GM12874 (cell line): ENCODE measurements at regions not wholly inside any gene's neighbourhood (a gene's known extent, or its start where the extent isn't known, plus 50 kb on each side); places are given as distances from the start of the nearest gene placed in this dataset.

ENCODE experiments used
- CTCF ChIP-seq: IDR thresholded peaks from 2 replicates; pipeline ENCODE4 v1.5.1; 2011; ENCODE audit warnings: low read depth, mild to moderate bottlenecking, control low read depth, low read length, moderate library complexity; ENCODE audit not compliant: insufficient read depth

DNA sequence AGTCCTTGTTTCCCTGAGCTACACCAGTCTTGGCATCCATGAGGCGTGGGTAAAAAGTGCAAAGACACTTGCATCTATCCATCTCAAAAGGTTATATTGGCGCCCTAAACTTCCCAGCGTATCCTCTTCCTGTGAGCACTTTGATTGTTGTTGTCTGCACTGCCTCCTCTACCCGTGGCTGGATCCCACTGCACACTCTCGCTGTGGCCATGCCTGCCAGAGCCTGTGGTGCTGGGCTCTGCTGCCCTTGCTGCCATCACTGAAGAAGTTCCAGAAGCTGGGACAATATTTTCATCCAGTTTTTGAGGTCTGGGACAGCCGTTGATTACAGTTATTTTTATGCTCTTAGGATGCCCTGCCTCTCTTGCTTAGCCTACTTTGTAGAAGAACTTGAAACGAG is 85.3 kb upstream of the PCGF5 start:
- TF ChIP-seq CTCF = no peak

- no peak for TF ChIP-seq CTCF
Observed at GRCh38 chr10:91137011-91137643, 83.3 kb upstream of the PCGF5 start.

DNA sequence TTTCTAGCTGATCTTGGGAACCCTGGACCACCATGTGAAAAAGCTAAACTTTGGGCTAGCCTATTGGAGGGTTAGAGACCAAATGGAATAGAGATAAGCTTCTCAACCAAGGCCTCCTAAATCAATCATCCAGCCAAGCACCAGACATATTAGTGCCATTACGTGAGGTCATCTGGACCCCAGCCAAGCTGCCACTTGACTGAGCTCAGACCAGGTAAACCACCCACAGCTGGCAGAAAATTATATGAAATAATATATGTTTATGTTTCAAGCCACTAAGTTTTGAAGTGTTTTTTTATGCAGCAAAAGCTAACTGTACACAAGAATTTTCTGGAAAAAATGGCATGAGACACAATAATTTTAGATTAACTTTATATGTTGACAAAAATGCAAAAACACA is 82.6 kb upstream of the PCGF5 start:
- TF ChIP-seq CTCF = no peak

- no peak for TF ChIP-seq CTCF
Observed at GRCh38 chr10:91140995-91141549, 79.4 kb upstream of the PCGF5 start.

DNA sequence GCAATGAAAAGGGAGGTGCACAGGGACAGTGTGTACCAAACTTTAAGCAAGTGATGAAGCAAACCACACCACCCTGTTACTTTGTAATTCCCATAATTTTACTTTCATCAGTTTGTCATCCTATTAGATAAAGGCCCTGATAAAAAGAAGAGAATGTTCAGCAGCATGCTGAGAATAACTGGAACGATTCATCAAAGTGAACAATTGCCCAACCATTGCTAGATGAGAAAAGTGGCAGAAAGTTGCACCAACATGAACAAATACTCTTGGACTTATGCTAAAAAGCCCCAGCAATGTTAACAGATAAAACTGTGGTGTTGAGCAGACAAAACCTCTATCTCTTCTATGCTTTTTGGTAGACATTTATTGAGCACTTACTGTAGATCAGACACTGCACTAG is 75.5 kb upstream of the PCGF5 start:
- no peak for TF ChIP-seq CTCF

- no peak for TF ChIP-seq CTCF
Observed at GRCh38 chr10:91146146-91146545, 74.3 kb upstream of the PCGF5 start.

GRCh38 chr10:91149550-91149949 is 70.9 kb upstream of the PCGF5 start:
- TF ChIP-seq CTCF = no peak

- no peak for TF ChIP-seq CTCF
Observed at GRCh38 chr10:91150631-91151030, 69.8 kb upstream of the PCGF5 start.
